CD4-positive, alpha-beta T cell treated with Interferon gamma for 1 hour (primary cell): ENCODE measurements at regions not wholly inside any gene's neighbourhood (a gene's known extent, or its start where the extent isn't known, plus 50 kb on each side); places are given as distances from the start of the nearest gene placed in this dataset.

Experiments
- DNase-seq: peaks from one replicate; pipeline ENCODE4 v3.0.0-alpha.2; 2020

- no peak for DNase-seq
These were observed 50.5 kb upstream of the ITPRID2 start for GRCh38 chr2:181841079-181841478.
